NCI-H1105 (cell line): ENCODE measurements at regions not wholly inside any gene's neighbourhood (a gene's known extent, or its start where the extent isn't known, plus 50 kb on each side); places are given as distances from the start of the nearest gene placed in this dataset.

Experiments used
- DNase-seq: peaks from one replicate; lab custom pipeline; 2025; lab: John Stamatoyannopoulos, UW

- DNase-seq = no peak
Observed at GRCh38 chr3:159898147-159898546, 90.5 kb upstream of the IL12A start.

- no peak for DNase-seq
Observed at GRCh38 chr3:159899166-159899565, 89.5 kb upstream of the IL12A start.

DNA sequence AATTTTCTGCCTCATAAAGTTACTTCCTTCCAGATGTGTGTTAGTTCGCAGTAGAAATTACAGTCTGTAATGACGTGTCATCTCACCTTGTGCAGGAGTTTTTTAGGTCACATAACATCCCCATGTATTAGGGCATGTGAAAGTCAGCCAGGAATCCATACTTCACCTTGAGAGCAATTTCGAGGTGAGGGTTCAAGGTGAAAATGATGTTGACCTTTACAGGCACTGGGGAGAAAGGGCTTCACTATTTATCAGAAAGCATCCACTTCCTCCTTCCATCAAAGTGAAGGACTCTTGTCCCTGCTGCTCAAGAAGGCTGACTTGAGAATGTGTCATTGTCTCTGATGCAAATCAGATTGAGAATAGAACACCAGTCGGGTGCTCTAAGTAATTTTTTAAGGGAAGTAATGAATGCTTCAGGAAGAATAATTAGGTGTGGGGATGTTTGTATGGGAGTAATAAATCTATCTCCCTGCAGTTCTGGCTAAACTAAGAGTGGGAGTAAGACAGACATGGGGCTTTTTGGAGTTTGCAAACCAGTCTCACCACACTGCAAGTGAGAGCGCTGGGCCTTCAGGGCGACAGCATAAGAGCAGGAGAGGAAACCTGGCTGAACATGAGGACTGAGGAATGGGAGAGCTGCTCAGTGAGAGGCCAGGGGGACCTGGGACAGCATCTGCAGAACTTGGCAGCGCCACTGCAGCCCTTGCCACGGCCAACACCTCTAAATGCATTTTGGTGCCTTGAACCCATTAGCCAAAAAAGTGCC, 85.9 kb upstream of the IL12A start:
- DNase-seq = no peak

GRCh38 chr3:159904455-159904854, 84.2 kb upstream of the IL12A start:
- DNase-seq = no peak

DNA sequence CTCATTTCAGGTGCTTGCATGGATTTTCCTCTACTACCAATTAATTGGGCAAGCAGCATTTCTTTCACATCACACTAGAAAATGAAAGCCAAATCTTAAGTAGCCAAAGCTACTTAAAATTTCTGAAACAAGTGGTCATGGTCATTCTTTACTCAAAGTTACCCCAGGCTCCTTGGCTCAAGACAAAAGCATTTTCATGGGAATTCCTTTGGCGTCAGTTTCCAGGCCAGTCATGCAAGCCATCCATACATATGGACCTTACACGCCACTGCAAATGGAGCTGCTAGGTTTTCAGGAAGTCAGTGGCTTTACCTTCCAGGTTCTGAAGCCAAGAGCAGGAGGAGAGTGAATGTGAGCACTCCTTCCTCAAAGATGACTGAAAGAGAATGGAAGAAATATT, 83.7 kb upstream of the IL12A start:
- DNase-seq = no peak

GRCh38 chr3:159907828-159908227, 80.8 kb upstream of the IL12A start:
- no peak for DNase-seq

DNA sequence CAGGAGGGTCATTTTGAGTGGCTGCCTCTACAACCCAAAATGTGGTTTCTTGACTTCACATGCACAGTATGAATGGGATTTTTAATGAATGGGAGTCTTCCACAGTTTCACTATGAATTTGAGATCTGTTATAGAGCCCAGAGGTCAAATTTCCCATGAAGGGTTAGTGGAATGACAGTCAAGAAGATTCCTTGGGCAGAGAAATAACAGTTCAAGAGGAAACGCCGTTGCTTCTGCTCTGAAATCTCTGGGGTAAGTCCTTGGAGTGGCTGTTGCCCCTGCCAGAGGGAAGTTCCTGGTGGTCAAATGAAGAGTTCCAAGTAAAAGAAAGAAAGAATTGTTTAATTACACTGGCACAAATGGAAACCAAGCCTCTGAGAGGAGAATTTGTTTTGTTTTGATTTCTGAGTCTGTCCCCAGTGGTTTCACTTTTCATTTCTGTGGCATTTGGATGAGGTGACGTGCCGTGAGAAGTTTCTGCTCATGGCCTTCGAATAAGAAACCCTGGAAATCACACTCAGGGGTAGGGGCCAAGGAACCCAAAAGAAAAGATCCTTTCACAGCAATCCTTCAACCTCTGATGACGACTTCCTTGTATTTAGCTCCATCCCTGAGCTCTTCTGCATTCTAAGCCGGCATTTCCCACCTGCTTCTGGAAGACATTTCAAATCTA, 77.5 kb upstream of the IL12A start:
- no peak for DNase-seq

DNA sequence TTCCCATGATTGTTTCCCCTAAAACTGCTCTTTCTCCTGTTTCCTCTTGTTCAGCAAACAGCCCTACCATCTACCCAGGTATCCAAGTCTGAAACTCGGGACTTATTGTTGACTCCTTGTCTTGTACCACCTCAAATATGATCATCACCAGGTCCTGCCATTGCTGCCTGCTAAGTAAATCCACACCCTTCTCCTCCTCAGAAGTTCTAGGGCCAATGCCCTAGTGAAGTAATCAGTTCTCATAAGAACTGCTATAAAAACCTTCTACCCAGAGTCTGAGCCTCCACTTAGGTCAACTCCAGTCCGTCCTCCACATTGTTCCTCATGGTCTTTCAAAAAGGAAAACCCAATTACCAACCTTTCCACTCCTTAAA, 77.0 kb upstream of the IL12A start:
- DNase-seq = no peak

- DNase-seq = no peak
Observed at GRCh38 chr3:159913712-159914414, 74.8 kb upstream of the IL12A start.

DNA sequence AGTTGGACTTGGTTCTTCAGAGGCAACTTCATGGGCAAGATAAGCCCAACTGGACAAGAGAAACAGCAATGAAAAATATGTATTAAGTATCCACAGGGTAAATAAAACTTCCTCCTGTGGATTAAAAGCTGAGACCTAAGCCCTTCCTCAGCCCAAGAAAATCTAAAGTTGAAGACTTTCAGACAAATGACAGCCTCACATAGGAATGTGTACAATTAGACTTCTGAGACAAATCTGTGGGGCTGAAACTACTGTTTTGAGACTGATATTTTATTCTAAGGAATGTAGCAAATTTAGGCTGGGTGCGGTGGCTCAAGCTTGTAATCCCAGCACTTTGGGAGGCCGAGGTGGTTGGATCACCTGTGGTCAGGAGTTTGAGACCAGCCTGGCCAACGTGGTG, 74.2 kb upstream of the IL12A start:
- DNase-seq = no peak

DNA sequence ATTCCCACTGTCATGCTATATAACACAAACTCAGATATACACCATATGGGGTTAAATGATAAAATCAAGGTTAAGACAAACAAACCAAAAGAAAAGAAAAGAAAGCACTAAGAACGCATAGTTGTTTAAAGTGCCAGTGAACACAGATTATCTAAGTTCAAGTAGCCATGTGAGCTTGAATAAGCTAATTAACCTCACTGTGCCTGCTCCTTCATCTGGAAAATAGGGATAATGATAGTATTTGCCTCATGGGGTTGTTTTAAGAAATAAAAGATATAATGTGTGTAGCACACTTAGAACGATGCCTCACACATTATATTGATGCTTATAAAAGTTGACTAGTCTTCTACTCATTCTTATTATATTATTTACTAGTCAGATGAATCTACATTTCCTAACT, 72.6 kb upstream of the IL12A start:
- no peak for DNase-seq

DNA sequence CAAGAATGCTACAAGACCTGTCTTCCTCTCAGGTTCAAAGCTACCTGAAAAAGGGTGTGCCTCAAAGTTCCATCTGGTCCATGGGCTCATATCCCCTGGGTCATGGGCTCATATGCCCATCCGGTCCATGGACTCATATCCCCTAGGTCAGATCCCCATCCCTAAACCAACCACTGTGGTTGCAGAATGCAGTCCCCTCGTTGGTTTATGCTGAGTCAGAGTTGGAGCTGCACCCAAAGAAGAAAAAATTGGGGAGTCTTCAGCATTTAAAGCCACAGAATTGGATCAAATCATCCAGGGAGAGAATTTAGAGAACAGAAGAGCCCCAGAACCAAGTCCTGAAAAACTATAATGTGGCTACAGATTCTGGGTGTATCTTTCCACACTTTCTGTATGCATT, 71.5 kb upstream of the IL12A start:
- no peak for DNase-seq

GRCh38 chr3:159919873-159920272, 68.8 kb upstream of the IL12A start:
- DNase-seq = no peak

GRCh38 chr3:159922193-159922840, 66.3 kb upstream of the IL12A start:
- DNase-seq = no peak

GRCh38 chr3:159922861-159923312, 65.7 kb upstream of the IL12A start:
- no peak for DNase-seq

DNA sequence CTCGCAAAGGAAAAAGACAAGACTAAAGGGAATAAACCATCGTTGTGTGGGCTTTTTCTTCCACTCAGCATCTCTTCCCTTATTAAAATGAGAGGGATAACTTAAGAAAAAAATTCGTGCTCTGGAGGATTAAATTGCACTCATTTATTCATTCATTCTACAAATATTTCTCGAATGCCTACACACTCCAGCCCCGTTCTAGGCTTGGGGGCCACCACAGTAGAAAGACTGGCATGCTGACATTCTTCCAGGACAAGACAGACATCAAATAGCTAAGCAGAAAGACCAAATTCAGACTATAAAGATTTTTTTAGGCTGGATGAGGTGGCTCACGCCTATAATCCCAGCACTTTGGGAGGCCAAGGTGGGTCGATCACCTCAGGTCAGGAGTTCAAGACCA, 65.3 kb upstream of the IL12A start:
- no peak for DNase-seq

DNA sequence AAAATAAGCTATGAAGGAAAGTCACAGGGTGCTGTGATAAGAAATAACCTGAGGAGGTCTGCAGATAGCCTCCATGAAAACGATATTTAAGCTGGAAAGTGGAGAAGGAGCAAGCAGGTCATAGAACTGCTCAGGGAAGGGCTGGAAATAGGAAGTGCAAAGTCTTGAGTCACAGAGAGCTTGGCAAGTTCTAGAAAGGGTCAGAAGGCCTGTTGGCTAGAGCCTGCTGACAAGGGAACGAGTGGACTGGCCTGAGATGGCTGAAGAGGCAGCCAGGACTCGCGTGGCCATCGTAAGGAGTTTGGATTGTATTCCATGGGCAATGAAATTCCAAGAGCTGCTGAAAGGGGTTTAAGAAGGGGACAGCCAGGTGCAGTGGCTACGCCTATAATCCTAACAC, 64.7 kb upstream of the IL12A start:
- no peak for DNase-seq

- no peak for DNase-seq
Observed at GRCh38 chr3:159924411-159924810, 64.2 kb upstream of the IL12A start.

GRCh38 chr3:159925248-159925647, 63.4 kb upstream of the IL12A start:
- no peak for DNase-seq

GRCh38 chr3:159926573-159926972, 62.1 kb upstream of the IL12A start:
- no peak for DNase-seq

- no peak for DNase-seq
Observed at GRCh38 chr3:159928071-159928491, 60.6 kb upstream of the IL12A start.

GRCh38 chr3:159928666-159929065, 60.0 kb upstream of the IL12A start:
- no peak for DNase-seq
